ENCODE measurements at regions not wholly inside any gene's neighbourhood (a gene's known extent, or its start where the extent isn't known, plus 50 kb on each side); places are given as distances from the start of the nearest gene placed in this dataset.

- Histone ChIP-seq H3K4me3 (replicated peaks in 1 of 3; ENCODE audit: low read depth in 2 of 3, low read length in 3 of 3) (no peak overlapping the region), H3K4me1 (ENCODE audit: control insufficient read depth in 1 of 2, insufficient read depth in 2 of 2, low read length in 2 of 2) (no peaks in the 10 kb centered on the region), H3K9me3 (replicated peaks in 1 of 2; ENCODE audit: control insufficient read depth in 1 of 2, insufficient read depth in 1 of 2, low read length in 2 of 2) (peaks cover 0 to 3% of the 10 kb centered on the region in 2 donors), H3K4me2 (replicated peaks; ENCODE audit: extremely low read depth, low read length, poor library complexity, severe bottlenecking) (no peak overlapping the region), H3K79me2 (ENCODE audit: insufficient read depth, low read length) (no peaks in the 10 kb centered on the region), H2AFZ (ENCODE audit: insufficient read depth, low read depth, low read length, poor library complexity, severe bottlenecking) (no peak overlapping the region), H3K27me3 (ENCODE audit: control insufficient read depth in 2 of 2, insufficient read depth in 2 of 2, low read length in 2 of 2) (no peaks in the 10 kb centered on the region), H4K20me1 (ENCODE audit: insufficient read depth, low read length) (no peaks in the 10 kb centered on the region), H3K27ac (ENCODE audit: low read depth in 1 of 2, low read length in 2 of 2) (no peak overlapping the region), H3K36me3 (replicated peaks in 1 of 2; ENCODE audit: control insufficient read depth in 1 of 2, insufficient read depth in 2 of 2, low read length in 2 of 2) (no peaks in the 10 kb centered on the region), H3K9ac (ENCODE audit: insufficient read depth, low read length, poor library complexity, severe bottlenecking) (no peak overlapping the region)
- Mint-ChIP-seq H3K36me3 (no peaks in the 10 kb centered on the region), H3K4me3 (no peak overlapping the region), H3K27me3 (ENCODE audit: low read depth in 3 of 3) (no peaks in the 10 kb centered on the region), H3K9me3 (peaks cover 0 to 6% (median 3%) of the 10 kb centered on the region in 7 donors), H3K27ac (no peak overlapping the region), H3K4me1 (no peaks in the 10 kb centered on the region)
- no CpG with 5 or more reads among the region's 1 CpG for WGBS (ENCODE audit: insufficient coverage)
- intact Hi-C loops (cut with micrococcal nuclease): no loop called here
- TF ChIP-seq, protein P1, sequence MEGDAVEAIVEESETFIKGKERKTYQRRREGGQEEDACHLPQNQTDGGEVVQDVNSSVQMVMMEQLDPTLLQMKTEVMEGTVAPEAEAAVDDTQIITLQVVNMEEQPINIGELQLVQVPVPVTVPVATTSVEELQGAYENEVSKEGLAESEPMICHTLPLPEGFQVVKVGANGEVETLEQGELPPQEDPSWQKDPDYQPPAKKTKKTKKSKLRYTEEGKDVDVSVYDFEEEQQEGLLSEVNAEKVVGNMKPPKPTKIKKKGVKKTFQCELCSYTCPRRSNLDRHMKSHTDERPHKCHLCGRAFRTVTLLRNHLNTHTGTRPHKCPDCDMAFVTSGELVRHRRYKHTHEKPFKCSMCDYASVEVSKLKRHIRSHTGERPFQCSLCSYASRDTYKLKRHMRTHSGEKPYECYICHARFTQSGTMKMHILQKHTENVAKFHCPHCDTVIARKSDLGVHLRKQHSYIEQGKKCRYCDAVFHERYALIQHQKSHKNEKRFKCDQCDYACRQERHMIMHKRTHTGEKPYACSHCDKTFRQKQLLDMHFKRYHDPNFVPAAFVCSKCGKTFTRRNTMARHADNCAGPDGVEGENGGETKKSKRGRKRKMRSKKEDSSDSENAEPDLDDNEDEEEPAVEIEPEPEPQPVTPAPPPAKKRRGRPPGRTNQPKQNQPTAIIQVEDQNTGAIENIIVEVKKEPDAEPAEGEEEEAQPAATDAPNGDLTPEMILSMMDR (IDR thresholded peaks at IDR 0.05): no peak
- DNase-seq: no peak
Measured at GRCh38 chr1:57752843-57753242, 329.0 kb upstream of the DAB1 start.

GRCh38 chr1:57748719-57749118, 324.9 kb upstream of the DAB1 start:
- peaks cover 0 to 11% (median 6%) of the 10 kb centered on the region in 7 donors for H3K9me3 Mint-ChIP-seq

More at GRCh38 chr1:57748719-57749118, 324.9 kb upstream of the DAB1 start:
- Mint-ChIP-seq H3K27ac (no peak overlapping the region), H3K36me3 (no peaks in the 10 kb centered on the region), H3K4me1 (no peaks in the 10 kb centered on the region), H3K27me3 (ENCODE audit: low read depth in 3 of 3) (peaks cover 0 to 2% (median 1%) of the 10 kb centered on the region in 3 donors), H3K4me3 (no peak overlapping the region)
- 100% methylated on average over 2 of the region's 2 CpGs for WGBS (ENCODE audit: insufficient coverage)
- Histone ChIP-seq H3K36me3 (replicated peaks in 1 of 2; ENCODE audit: control insufficient read depth in 1 of 2, insufficient read depth in 2 of 2, low read length in 2 of 2) (no peaks in the 10 kb centered on the region), H3K9ac (ENCODE audit: insufficient read depth, low read length, poor library complexity, severe bottlenecking) (no peak overlapping the region), H2AFZ (ENCODE audit: insufficient read depth, low read depth, low read length, poor library complexity, severe bottlenecking) (no peak overlapping the region), H3K27ac (ENCODE audit: low read depth in 1 of 2, low read length in 2 of 2) (no peak overlapping the region), H4K20me1 (ENCODE audit: insufficient read depth, low read length) (no peaks in the 10 kb centered on the region), H3K4me3 (replicated peaks in 1 of 3; ENCODE audit: low read depth in 2 of 3, low read length in 3 of 3) (no peak overlapping the region), H3K4me2 (replicated peaks; ENCODE audit: extremely low read depth, low read length, poor library complexity, severe bottlenecking) (no peak overlapping the region), H3K9me3 (replicated peaks in 1 of 2; ENCODE audit: control insufficient read depth in 1 of 2, insufficient read depth in 1 of 2, low read length in 2 of 2) (peaks cover 0 to 3% of the 10 kb centered on the region in 2 donors), H3K27me3 (ENCODE audit: control insufficient read depth in 2 of 2, insufficient read depth in 2 of 2, low read length in 2 of 2) (no peaks in the 10 kb centered on the region), H3K4me1 (ENCODE audit: control insufficient read depth in 1 of 2, insufficient read depth in 2 of 2, low read length in 2 of 2) (no peaks in the 10 kb centered on the region), H3K79me2 (ENCODE audit: insufficient read depth, low read length) (no peaks in the 10 kb centered on the region)
- intact Hi-C loops (cut with micrococcal nuclease): no loop called here
- no peak for DNase-seq
- TF ChIP-seq, protein P1 (IDR thresholded peaks at IDR 0.05): no peak
